GM21381 (cell line): ENCODE measurements at regions not wholly inside any gene's neighbourhood (a gene's known extent, or its start where the extent isn't known, plus 50 kb on each side); places are given as distances from the start of the nearest gene placed in this dataset.
A peak's percentile ranks its signal among the peaks of the same experiment; 100 is the strongest.

Source experiments
- ATAC-seq: cut with Tn5 transposase; IDR thresholded peaks from one replicate; pipeline ENCODE4 v1.9.1; 2021; ENCODE audit warnings: mild to moderate bottlenecking, moderate library complexity; ENCODE audit not compliant: unreplicated experiment

- ATAC-seq = no peak
These were observed 49.8 kb downstream of the ABCC12 start for GRCh38 chr16:48105976-48106375.

GRCh38 chr16:48105456-48105855 is 50.3 kb downstream of the ABCC12 start:
- no peak for ATAC-seq

GRCh38 chr16:48103591-48103990 is 52.2 kb downstream of the ABCC12 start:
- no peak for ATAC-seq

GRCh38 chr16:48102083-48103008 is 53.4 kb downstream of the ABCC12 start:
- no peak for ATAC-seq

GRCh38 chr16:48101069-48101674 is 54.6 kb downstream of the ABCC12 start:
- peak; percentile 69 for ATAC-seq

- ATAC-seq = no peak
These were observed 56.3 kb downstream of the ABCC12 start for GRCh38 chr16:48099455-48099854.

- ATAC-seq = no peak
These were observed 57.3 kb downstream of the ABCC12 start for GRCh38 chr16:48098472-48098871.

GRCh38 chr16:48091117-48091516 is 64.7 kb downstream of the ABCC12 start:
- ATAC-seq = no peak

- ATAC-seq = no peak
These were observed 66.6 kb downstream of the ABCC12 start for GRCh38 chr16:48089053-48089792.

- no peak for ATAC-seq
These were observed 68.2 kb downstream of the ABCC12 start for GRCh38 chr16:48087639-48088038.

GRCh38 chr16:48086422-48086821 is 69.4 kb downstream of the ABCC12 start:
- no peak for ATAC-seq

GRCh38 chr16:48085729-48086128 is 70.1 kb downstream of the ABCC12 start:
- no peak for ATAC-seq

- ATAC-seq = no peak
These were observed 71.0 kb downstream of the ABCC12 start for GRCh38 chr16:48084826-48085225.

GRCh38 chr16:48082516-48082915 is 73.3 kb downstream of the ABCC12 start:
- no peak for ATAC-seq

- no peak for ATAC-seq
These were observed 74.1 kb downstream of the ABCC12 start for GRCh38 chr16:48081656-48082055.

GRCh38 chr16:48076455-48077012 is 79.3 kb downstream of the ABCC12 start:
- ATAC-seq = no peak

- ATAC-seq = no peak
These were observed 80.4 kb downstream of the ABCC12 start for GRCh38 chr16:48075398-48075797.

- no peak for ATAC-seq
These were observed 88.4 kb downstream of the ABCC12 start for GRCh38 chr16:48067388-48067787.

- ATAC-seq = no peak
These were observed 90.8 kb downstream of the ABCC12 start for GRCh38 chr16:48064971-48065370.

- ATAC-seq = no peak
These were observed 93.1 kb downstream of the ABCC12 start for GRCh38 chr16:48062681-48063080.

GRCh38 chr16:48059936-48060335 is 95.9 kb downstream of the ABCC12 start:
- no peak for ATAC-seq
